NCI-H1092 treated with DMSO at 0.1 percent for 48 hours (cell line): ENCODE measurements at regions not wholly inside any gene's neighbourhood (a gene's known extent, or its start where the extent isn't known, plus 50 kb on each side); places are given as distances from the start of the nearest gene placed in this dataset.

Experiments used
- DNase-seq: peaks from one replicate; lab custom pipeline; 2025; lab: John Stamatoyannopoulos, UW

- DNase-seq: no peak
These were observed 77.2 kb upstream of the SLC34A2 start for GRCh38 chr4:25578432-25578831.

GRCh38 chr4:25580633-25581467 lies 74.8 kb upstream of the SLC34A2 start:
- DNase-seq: no peak

- no peak for DNase-seq
These were observed 69.6 kb upstream of the SLC34A2 start for GRCh38 chr4:25585901-25586523.

GRCh38 chr4:25588206-25588605 lies 67.4 kb upstream of the SLC34A2 start:
- DNase-seq: no peak

- no peak for DNase-seq
These were observed 65.5 kb upstream of the SLC34A2 start for GRCh38 chr4:25590171-25590570.

GRCh38 chr4:25592736-25593135 lies 62.9 kb upstream of the SLC34A2 start:
- no peak for DNase-seq
